RPMI7951 (cell line): ENCODE measurements at regions not wholly inside any gene's neighbourhood (a gene's known extent, or its start where the extent isn't known, plus 50 kb on each side); places are given as distances from the start of the nearest gene placed in this dataset.
A peak's percentile ranks its signal among the peaks of the same experiment; 100 is the strongest.

Source experiments
- DNase-seq: peaks from one replicate; pipeline ENCODE4 v3.0.0-alpha.2; 2012; ENCODE audit warnings: low read depth

GRCh38 chr16:9566099-9566498 lies 474.7 kb downstream of the HAPSTR1 start:
- no peak for DNase-seq

- no peak for DNase-seq
Measured at GRCh38 chr16:9567666-9568065, 476.2 kb downstream of the HAPSTR1 start.

GRCh38 chr16:9568261-9568660 lies 476.8 kb downstream of the HAPSTR1 start:
- no peak for DNase-seq

- DNase-seq, result no peak
Measured at GRCh38 chr16:9570521-9570920, 479.1 kb downstream of the HAPSTR1 start.

GRCh38 chr16:9578459-9578858 lies 487.0 kb downstream of the HAPSTR1 start:
- DNase-seq, result no peak

- no peak for DNase-seq
Measured at GRCh38 chr16:9580025-9580424, 488.6 kb downstream of the HAPSTR1 start.

- DNase-seq, result no peak
Measured at GRCh38 chr16:9593440-9593839, 502.0 kb downstream of the HAPSTR1 start.

- no peak for DNase-seq
Measured at GRCh38 chr16:9594047-9594446, 502.6 kb downstream of the HAPSTR1 start.

- no peak for DNase-seq
Measured at GRCh38 chr16:9594946-9595345, 503.5 kb downstream of the HAPSTR1 start.

- DNase-seq, result no peak
Measured at GRCh38 chr16:9595393-9595792, 503.9 kb downstream of the HAPSTR1 start.

- DNase-seq, result no peak
Measured at GRCh38 chr16:9596788-9597187, 505.3 kb downstream of the HAPSTR1 start.

- DNase-seq, result peak; percentile 5
Measured at GRCh38 chr16:9597967-9598730, 506.7 kb downstream of the HAPSTR1 start.

GRCh38 chr16:9598731-9599083 lies 507.3 kb downstream of the HAPSTR1 start:
- no peak for DNase-seq

GRCh38 chr16:9599415-9600120 lies 508.1 kb downstream of the HAPSTR1 start:
- no peak for DNase-seq

- no peak for DNase-seq
Measured at GRCh38 chr16:9602189-9602588, 510.7 kb downstream of the HAPSTR1 start.

GRCh38 chr16:9603316-9603715 lies 511.9 kb downstream of the HAPSTR1 start:
- DNase-seq, result no peak

GRCh38 chr16:9607515-9608230 lies 516.2 kb downstream of the HAPSTR1 start:
- no peak for DNase-seq

GRCh38 chr16:9610727-9611126 lies 519.3 kb downstream of the HAPSTR1 start:
- DNase-seq, result no peak

- no peak for DNase-seq
Measured at GRCh38 chr16:9612267-9612666, 520.8 kb downstream of the HAPSTR1 start.

- no peak for DNase-seq
Measured at GRCh38 chr16:9614389-9614788, 522.9 kb downstream of the HAPSTR1 start.

- no peak for DNase-seq
Measured at GRCh38 chr16:9622268-9622667, 530.8 kb downstream of the HAPSTR1 start.

- DNase-seq, result no peak
Measured at GRCh38 chr16:9625122-9625521, 533.7 kb downstream of the HAPSTR1 start.

- DNase-seq, result no peak
Measured at GRCh38 chr16:9627427-9627826, 536.0 kb downstream of the HAPSTR1 start.
